ENCODE measurements at regions not wholly inside any gene's neighbourhood (a gene's known extent, or its start where the extent isn't known, plus 50 kb on each side); places are given as distances from the start of the nearest gene placed in this dataset.

DNA sequence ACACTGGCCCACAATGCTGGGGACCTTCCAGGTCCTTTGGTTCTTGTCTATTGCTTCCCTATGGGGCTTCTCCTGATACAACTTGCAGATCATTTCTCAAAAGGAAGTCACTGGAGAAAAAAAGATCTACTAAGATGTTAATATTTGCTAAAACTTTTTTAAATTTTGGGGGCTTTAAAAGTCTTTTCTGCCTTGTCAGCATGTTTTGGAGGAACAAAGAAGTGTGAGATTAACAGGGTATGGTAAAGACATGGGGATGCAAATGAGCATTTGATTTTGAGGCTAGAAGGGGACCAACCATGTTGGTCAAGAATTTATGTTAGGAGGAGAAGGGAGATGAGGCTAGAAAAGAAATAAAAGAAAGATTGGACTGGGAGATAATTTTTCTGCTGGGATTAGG, 515.4 kb downstream of the HTR7 start:
- DNase-seq = no peak

- no peak for DNase-seq
These were observed 513.6 kb downstream of the HTR7 start for GRCh38 chr10:90344226-90344625.

GRCh38 chr10:90347239-90347638, 510.6 kb downstream of the HTR7 start:
- no peak for DNase-seq

DNA sequence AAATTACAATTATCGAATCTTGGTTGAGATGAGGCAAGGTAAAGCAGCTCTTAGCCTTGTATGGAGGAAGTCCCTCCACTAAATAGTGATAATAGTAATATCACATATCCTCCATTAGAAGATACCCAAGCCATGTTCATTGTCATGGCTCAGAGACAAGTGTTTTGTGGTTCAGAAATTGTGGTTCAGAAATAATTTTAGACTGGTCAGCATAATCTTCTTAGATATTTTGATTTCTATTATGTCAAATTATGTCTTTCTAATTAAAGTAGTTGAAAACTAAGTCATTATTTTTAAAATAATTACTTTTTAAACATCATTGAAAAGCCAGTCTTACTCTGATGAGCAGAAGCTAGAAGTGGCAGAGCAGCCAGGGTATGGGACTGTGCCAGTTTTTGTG, 507.7 kb downstream of the HTR7 start:
- DNase-seq = no peak

DNA sequence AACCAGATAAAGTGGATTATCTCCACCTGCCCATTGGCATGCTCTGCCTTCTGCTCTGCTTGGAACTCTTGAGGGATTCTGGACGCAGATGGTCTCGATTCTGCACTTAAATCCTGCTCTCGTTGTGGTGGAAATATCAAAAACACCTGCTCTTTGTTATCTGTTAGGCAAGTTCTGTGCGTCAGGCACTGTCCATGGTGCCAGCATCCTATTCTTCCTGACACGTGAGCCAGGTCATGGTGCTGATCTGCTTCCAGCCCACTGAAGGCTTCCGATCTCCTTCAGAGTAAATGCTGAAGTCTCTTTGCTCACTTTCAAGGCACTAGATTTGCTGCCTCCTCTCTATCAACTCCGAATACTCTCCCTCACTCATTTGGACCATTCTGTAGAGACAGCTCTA, 505.6 kb downstream of the HTR7 start:
- DNase-seq = no peak

DNA sequence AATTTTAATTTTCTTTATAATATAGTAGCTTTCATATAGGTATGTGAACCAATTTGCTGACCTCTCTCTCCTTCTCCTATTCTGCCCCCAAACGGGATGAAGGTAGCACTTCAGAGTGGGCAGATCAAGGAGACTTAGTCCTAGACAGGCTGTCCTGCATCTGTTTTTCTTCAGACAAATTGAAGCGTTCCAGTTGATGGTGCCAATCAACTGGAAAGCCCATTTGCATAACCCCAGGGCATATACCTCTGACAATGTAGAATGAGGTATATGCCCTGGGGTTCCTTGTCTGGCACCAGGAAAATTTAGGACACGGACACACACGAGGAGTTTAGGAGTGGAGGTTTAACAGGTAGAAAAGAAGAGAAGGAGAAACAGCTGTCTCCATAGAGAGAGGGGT, 502.9 kb downstream of the HTR7 start:
- DNase-seq = no peak

DNA sequence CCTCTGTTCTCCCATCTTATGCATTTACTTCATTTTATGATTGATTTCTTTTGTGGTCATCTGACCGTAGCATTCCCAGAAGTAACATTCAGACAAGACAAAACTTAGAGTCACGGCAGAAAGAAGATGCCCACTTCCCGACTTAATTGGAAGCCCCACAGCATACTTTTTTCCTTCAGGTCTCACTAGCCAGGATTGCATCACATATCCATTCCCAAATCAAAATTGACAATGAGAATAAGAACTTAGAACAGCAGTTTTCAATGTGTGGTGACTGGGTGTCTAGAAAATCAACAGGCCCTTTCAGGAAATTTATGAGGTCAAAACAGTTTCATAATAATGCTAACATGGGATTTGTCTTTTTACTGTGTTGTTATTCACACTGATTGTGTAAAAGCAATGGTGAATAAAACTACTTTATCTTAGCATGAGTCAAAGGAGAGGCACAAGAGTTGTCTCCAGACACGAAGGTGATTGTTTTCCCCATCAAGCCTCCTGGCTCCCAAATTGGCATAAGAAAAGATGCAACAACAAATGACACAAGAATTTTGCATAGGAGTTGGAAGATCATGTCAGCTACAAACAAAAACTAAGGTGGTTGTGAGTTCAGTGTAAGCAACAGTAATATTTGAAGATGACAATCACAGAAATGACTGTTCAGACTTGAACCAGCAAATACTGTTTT, 493.9 kb downstream of the HTR7 start:
- no peak for DNase-seq

DNA sequence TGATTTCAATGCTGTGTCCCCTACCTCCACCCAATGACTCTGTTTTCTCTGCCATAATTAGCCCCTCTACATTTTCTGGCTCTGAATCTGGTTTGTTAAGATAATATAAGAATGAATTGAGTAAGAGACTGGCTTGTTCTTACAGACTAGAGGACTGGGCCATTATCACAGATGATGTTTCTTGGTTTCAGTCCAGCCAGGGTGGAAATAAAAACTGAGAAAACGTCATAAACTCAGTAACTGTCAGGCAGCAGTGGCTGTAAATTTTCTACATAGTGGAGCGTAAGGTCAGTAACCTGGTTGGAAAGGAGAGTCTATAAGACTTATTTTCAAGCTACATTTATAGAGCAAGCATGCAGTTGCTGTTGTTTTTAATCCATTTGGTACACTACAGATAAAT, 485.4 kb downstream of the HTR7 start:
- DNase-seq = no peak

DNA sequence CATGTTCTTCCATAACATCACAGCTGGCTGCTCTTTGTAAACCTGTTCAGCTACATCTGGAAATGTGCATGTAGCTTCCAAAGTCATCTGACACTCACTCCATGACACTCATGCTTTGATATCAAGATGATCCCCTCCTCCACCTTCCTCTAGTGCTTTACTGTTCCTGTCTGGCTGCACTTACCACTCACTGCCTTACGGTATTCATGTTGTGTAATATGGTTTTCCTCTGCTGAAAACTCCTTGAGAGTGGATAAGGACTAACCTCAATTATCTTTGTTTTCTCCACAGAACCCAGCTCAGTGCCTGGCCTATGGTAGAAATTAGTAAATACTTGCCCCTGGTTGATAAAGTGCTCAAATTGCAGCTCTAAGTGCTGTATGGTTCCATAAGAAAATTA, 483.9 kb downstream of the HTR7 start:
- DNase-seq = no peak

DNA sequence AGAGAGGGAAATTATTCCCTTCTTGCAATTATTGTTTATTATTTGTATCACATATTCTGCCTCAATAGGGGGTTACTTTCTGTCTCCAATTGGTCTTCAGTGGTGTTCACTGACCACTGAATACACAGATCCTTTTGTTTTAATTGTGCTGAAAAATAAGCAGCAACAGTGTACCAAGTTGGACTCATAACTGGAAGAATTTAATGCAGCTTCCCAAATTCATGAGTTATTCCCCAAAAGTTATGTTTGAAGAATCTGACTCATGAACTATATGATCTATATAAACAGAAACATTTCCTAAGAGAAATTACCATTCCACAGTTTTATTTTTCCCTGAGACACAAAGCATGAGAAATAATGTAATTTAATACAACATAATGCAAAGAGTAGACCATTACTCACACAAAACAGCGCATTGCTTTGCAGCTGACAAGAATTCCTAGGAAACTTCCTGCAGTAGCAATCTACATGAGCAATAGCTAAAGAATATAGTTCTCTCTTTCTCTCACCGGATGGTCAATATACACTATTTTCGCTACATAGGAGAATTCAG, 479.2 kb downstream of the HTR7 start:
- no peak for DNase-seq

GRCh38 chr10:90381468-90381867, 476.4 kb downstream of the HTR7 start:
- DNase-seq = no peak

DNA sequence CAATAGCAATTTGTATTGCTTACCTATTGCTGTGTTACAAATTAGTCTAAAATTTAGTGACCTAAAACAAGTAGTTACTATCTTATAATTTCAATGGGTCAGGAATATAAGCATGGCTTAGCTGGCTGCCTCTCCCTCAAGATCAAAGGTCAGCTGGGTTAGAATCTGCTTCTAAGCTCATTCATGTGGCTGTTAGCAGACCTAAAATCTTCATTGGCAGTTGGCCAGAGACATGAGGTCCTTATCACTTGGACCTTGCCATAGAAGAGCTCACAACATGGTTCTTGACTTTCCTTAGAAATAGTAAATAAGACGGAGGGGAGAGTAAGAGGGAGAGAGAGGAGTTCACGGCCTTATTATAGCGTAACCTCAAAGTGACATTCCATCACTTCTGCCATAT, 468.0 kb downstream of the HTR7 start:
- no peak for DNase-seq

DNA sequence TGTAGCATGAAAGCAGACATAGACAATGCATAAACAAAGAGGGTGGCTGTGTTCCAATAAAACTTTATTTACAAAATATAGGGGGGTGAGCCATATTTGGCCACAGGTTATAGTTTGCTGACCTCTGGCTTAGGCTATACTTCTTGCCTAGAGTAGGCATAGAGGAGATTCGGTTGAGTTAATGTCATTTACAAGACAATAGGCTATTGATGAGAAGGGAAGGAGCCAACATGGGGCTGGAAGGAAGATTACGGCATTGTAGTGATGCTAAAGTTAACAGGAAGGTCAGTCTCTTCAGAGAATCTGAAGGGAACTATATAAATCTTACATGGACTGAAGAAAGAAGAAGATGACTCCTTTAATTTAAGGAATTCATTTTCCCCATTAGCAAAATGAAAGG, 463.5 kb downstream of the HTR7 start:
- DNase-seq = no peak

GRCh38 chr10:90396721-90397120, 461.1 kb downstream of the HTR7 start:
- no peak for DNase-seq

- DNase-seq = no peak
These were observed 459.3 kb downstream of the HTR7 start for GRCh38 chr10:90398566-90398965.

- no peak for DNase-seq
These were observed 458.1 kb downstream of the HTR7 start for GRCh38 chr10:90399782-90400181.

- no peak for DNase-seq
These were observed 454.4 kb downstream of the HTR7 start for GRCh38 chr10:90403211-90404000.

DNA sequence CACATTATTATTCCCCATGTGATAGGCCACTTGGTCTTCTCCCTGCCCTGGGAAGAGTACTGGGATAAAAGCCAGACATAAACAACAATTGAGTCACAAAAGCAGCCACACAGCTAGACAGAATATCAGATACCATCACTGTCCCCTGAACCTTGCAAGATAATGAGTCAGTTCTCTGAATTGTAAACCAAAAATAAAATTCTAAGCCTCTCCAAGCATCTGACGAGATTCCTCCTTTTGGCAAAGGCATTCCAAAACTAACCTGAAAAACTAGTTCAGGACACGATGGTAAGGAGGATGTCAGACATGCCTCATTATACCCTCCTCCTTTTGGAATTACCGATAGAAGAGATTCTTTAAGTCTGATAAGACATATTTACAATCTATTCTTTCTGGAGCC, 450.7 kb downstream of the HTR7 start:
- DNase-seq = no peak

DNA sequence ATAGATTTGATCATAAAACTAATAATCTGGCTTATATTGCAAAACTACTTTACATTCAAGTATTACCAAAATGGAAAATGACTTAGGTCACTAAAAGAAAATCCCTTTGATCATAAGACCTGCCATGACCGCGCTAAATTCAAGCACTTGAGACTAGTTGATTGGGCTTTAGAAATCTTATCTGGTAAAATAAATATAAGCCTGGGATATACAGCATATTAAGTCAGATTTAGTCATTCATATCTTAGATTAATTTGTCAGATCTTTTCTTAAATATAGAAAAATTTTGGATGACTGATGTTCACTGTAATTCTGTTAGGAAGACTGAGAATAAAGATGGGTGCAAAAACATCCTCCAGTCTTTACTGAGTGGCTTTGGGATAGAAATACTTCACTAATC, 450.0 kb downstream of the HTR7 start:
- no peak for DNase-seq

- no peak for DNase-seq
These were observed 445.3 kb downstream of the HTR7 start for GRCh38 chr10:90412582-90412981.

- no peak for DNase-seq
These were observed 444.6 kb downstream of the HTR7 start for GRCh38 chr10:90413196-90413595.

- DNase-seq = no peak
These were observed 442.9 kb downstream of the HTR7 start for GRCh38 chr10:90414926-90415325.

- no peak for DNase-seq
These were observed 440.8 kb downstream of the HTR7 start for GRCh38 chr10:90417029-90417428.
